Body of pancreas (tissue), 4 donors: ENCODE measurements at regions not wholly inside any gene's neighbourhood (a gene's known extent, or its start where the extent isn't known, plus 50 kb on each side); places are given as distances from the start of the nearest gene placed in this dataset.

Source experiments
- ATAC-seq: fragments of 150-250 bp; one replicate; pipeline ENCODE4 v1.9.1; 2016
- DNase-seq, 4 donors: peaks; one replicate each; pipeline ENCODE4 v3.0.0-alpha.2; 2019
- H3K27ac ChIP-seq, 4 donors: fragments of 200-600 bp; sonication (generic); 1 replicate in 3 of 4; 2 replicates in 1 of 4; pipeline versions ENCODE4 v1.5.1 to v1.6.1; 2016 to 2019; ENCODE audit warnings: mild to moderate bottlenecking in 1 of 4, mixed read lengths in 1 of 4, moderate library complexity in 1 of 4
- H3K27me3 ChIP-seq, 2 donors: fragments of 200-600 bp; sonication (generic); one replicate each; pipeline ENCODE4 v1.6.0; 2016; ENCODE audit warnings: mild to moderate bottlenecking in 1 of 2
- H3K36me3 ChIP-seq, 2 donors: fragments of 200-600 bp; sonication (generic); replicated peaks in 1 of 2; 2 replicates each; pipeline ENCODE4 v1.5.1; 2016; ENCODE audit warnings: low read depth in 2 of 2; ENCODE audit not compliant: insufficient read depth in 1 of 2
- H3K4me1 ChIP-seq: fragments of 200-600 bp; sonication (generic); one replicate; pipeline ENCODE4 v1.6.0; 2016
- H3K4me3 ChIP-seq, 2 donors: fragments of 200-600 bp; sonication (generic); 1 replicate in 1 of 2; 2 replicates in 1 of 2; pipeline ENCODE4 v1.5.1; 2016 to 2019
- H3K9me3 ChIP-seq, 3 donors: fragments of 200-600 bp; sonication (generic); 1 replicate in 2 of 3; 2 replicates in 1 of 3; pipeline ENCODE4 v1.5.1; 2016
- POLR2A ChIP-seq, 3 donors: fragments of 450-650 bp; IDR thresholded peaks; one replicate each; pipeline ENCODE4 v1.6.1; 2016; ENCODE audit warnings: antibody characterized with exemption in 3 of 3, mild to moderate bottlenecking in 2 of 3
- WGBS, 2 donors: methylation state at CpG; one replicate each; pipeline ENCODE4 v1.1.5; 2017; 5-methylcytosine and 5-hydroxymethylcytosine counted together
- intact Hi-C: fragments of 100-400 bp; cut with DNase I; formaldehyde crosslinking; loops from one replicate; pipeline ENCODE4 v1.15.1; 2023
- TF ChIP-seq, protein P1 (sequence below), 7 experiments: fragments of 450-650 bp in 4 of 7; fragments of 200-600 bp in 3 of 7; sonication (generic) in 3 of 7; IDR thresholded peaks; one replicate each; pipeline ENCODE4 v1.5.1; 2016 to 2019; ENCODE audit warnings: antibody characterized with exemption in 7 of 7

GRCh38 chr7:152905949-152906348 lies 146.4 kb downstream of the ACTR3B start:
- intact Hi-C loops, result no loop called here
- Histone ChIP-seq H3K4me3 (no peak overlapping the region), H3K27me3 (no peaks in the 10 kb centered on the region), H3K36me3 (no peaks in the 10 kb centered on the region), H3K4me1 (peaks cover 9% of the 10 kb centered on the region), H3K27ac (no peak overlapping the region), H3K9me3 (no peaks in the 10 kb centered on the region)
- ATAC-seq, result no peak
- TF ChIP-seq, protein P1, sequence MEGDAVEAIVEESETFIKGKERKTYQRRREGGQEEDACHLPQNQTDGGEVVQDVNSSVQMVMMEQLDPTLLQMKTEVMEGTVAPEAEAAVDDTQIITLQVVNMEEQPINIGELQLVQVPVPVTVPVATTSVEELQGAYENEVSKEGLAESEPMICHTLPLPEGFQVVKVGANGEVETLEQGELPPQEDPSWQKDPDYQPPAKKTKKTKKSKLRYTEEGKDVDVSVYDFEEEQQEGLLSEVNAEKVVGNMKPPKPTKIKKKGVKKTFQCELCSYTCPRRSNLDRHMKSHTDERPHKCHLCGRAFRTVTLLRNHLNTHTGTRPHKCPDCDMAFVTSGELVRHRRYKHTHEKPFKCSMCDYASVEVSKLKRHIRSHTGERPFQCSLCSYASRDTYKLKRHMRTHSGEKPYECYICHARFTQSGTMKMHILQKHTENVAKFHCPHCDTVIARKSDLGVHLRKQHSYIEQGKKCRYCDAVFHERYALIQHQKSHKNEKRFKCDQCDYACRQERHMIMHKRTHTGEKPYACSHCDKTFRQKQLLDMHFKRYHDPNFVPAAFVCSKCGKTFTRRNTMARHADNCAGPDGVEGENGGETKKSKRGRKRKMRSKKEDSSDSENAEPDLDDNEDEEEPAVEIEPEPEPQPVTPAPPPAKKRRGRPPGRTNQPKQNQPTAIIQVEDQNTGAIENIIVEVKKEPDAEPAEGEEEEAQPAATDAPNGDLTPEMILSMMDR (IDR thresholded peaks at IDR 0.05), result no peak
- TF ChIP-seq POLR2A (IDR thresholded peaks at IDR 0.05), result no peak
- DNase-seq, result no peak
- 94% methylated on average over 2 of the region's 2 CpGs for WGBS, 2 donors

GRCh38 chr7:152907042-152907761 lies 147.7 kb downstream of the ACTR3B start:
- H3K9me3 ChIP-seq, result no peaks in the 10 kb centered on the region
- H3K4me3 ChIP-seq, result no peak overlapping the region
- no peak for TF ChIP-seq POLR2A (IDR thresholded peaks at IDR 0.05)
- TF ChIP-seq, protein P1 (IDR thresholded peaks at IDR 0.05), result no peak
- no peaks in the 10 kb centered on the region for H3K36me3 ChIP-seq
- DNase-seq (no peak), ATAC-seq (no peak)
- H3K4me1 ChIP-seq, result peaks cover 16% of the 10 kb centered on the region
- no peak overlapping the region for H3K27ac ChIP-seq
- intact Hi-C loops, result no loop called here
- no peaks in the 10 kb centered on the region for H3K27me3 ChIP-seq
- WGBS, 2 donors, result 80 to 91% methylated on average over 11 of the region's 11 CpGs

GRCh38 chr7:152909280-152909679 lies 149.7 kb downstream of the ACTR3B start:
- ATAC-seq (no peak), DNase-seq (no peak)
- H3K4me3 ChIP-seq, result no peak overlapping the region
- H3K36me3 ChIP-seq, result no peaks in the 10 kb centered on the region
- whole genome bisulfite sequencing, 2 donors, result 81 to 84% methylated on average over 6 of the region's 6 CpGs
- intact Hi-C loops, result no loop called here
- no peaks in the 10 kb centered on the region for H3K27me3 ChIP-seq
- H3K4me1 ChIP-seq, result peaks cover 16% of the 10 kb centered on the region
- H3K27ac ChIP-seq, result peak overlapping the region; percentile 11 to 81 (median 62)
- H3K9me3 ChIP-seq, result no peaks in the 10 kb centered on the region
- no peak for TF ChIP-seq POLR2A (IDR thresholded peaks at IDR 0.05)
- TF ChIP-seq, protein P1 (IDR thresholded peaks at IDR 0.05), result no peak

- DNase-seq (peak; percentile 33 to 61 (median 54)), ATAC-seq (peak; percentile 87)
- Histone ChIP-seq H3K36me3 (no peaks in the 10 kb centered on the region), H3K4me1 (peaks cover 16% of the 10 kb centered on the region), H3K4me3 (no peak overlapping the region), H3K27me3 (no peaks in the 10 kb centered on the region), H3K9me3 (no peaks in the 10 kb centered on the region), H3K27ac (peak overlapping the region; percentile 11 to 81 (median 62))
- WGBS, 2 donors, result 46 to 48% methylated on average over 12 of the region's 12 CpGs
- intact Hi-C loops, result no loop called here
- TF ChIP-seq POLR2A (IDR thresholded peaks at IDR 0.05), result no peak
- TF ChIP-seq, protein P1 (IDR thresholded peaks at IDR 0.05), result no peak
Observed at GRCh38 chr7:152909683-152910544, 150.4 kb downstream of the ACTR3B start.
